HCT116 (cell line): ENCODE measurements at regions not wholly inside any gene's neighbourhood (a gene's known extent, or its start where the extent isn't known, plus 50 kb on each side); places are given as distances from the start of the nearest gene placed in this dataset.

ENCODE experiments used
- EZH2phosphoT487 ChIP-seq: fragments of 200-600 bp; IDR thresholded peaks from 2 replicates; pipeline ENCODE4 v1.6.1; 2018; ENCODE audit warnings: antibody characterized with exemption, borderline replicate concordance
- ZNF274 ChIP-seq: fragments of 200-500 bp; sonication (Bioruptor generic); IDR thresholded peaks from 2 replicates; pipeline ENCODE4 v1.6.1; 2014; ENCODE audit warnings: mild to moderate bottlenecking, low read depth, low read length, inconsistent platforms
- TF ChIP-seq, protein P1 (sequence below), 3 experiments: fragments of 200-600 bp in 1 of 3; sonication (generic) in 1 of 3; IDR thresholded peaks in 2 of 3; conservative IDR thresholded peaks in 1 of 3; 2 replicates each; pipeline ENCODE4 v1.5.1; 2012 to 2017; ENCODE audit warnings: low read depth in 2 of 3, low read length in 2 of 3, antibody characterized with exemption in 1 of 3, borderline replicate concordance in 1 of 3, control low read depth in 1 of 3, mild to moderate bottlenecking in 1 of 3, mixed read lengths in 1 of 3, mixed run types in 1 of 3, moderate library complexity in 1 of 3; ENCODE audit not compliant: insufficient read depth in 1 of 3

DNA sequence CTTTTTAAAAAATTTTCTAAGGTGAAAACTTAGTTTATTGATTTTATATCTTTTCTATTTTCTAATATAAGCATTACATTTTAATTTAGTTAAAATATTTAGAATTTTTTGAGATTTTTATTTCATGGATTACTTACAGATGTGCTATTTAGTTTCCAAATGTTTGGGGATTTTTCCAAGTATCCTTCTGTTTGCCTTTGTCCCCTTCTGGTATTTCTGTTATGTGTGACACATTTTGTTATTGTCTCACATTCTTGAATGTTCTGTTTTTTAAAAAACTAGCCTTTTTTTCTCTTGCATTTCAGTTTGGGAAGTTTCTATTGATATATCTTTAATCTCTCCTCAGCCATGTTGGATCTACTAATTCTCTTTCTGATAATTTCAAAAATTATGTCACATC, 234.9 kb downstream of the FAM170A start:
- TF ChIP-seq, protein P1, sequence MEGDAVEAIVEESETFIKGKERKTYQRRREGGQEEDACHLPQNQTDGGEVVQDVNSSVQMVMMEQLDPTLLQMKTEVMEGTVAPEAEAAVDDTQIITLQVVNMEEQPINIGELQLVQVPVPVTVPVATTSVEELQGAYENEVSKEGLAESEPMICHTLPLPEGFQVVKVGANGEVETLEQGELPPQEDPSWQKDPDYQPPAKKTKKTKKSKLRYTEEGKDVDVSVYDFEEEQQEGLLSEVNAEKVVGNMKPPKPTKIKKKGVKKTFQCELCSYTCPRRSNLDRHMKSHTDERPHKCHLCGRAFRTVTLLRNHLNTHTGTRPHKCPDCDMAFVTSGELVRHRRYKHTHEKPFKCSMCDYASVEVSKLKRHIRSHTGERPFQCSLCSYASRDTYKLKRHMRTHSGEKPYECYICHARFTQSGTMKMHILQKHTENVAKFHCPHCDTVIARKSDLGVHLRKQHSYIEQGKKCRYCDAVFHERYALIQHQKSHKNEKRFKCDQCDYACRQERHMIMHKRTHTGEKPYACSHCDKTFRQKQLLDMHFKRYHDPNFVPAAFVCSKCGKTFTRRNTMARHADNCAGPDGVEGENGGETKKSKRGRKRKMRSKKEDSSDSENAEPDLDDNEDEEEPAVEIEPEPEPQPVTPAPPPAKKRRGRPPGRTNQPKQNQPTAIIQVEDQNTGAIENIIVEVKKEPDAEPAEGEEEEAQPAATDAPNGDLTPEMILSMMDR (IDR thresholded peaks at IDR 0.05 in 2 of 3, conservative IDR thresholded peaks at IDR 0.05 in 1 of 3; ENCODE audit: borderline replicate concordance in 1 of 3, insufficient read depth in 1 of 3, low read depth in 2 of 3, low read length in 2 of 3), result no peak
- TF ChIP-seq EZH2phosphoT487, result no peak
- no peak for TF ChIP-seq ZNF274
